ENCODE measurements at regions not wholly inside any gene's neighbourhood (a gene's known extent, or its start where the extent isn't known, plus 50 kb on each side); places are given as distances from the start of the nearest gene placed in this dataset.
"Not testable (repeated sequence)": the region's sequence is repeated elsewhere in the genome, so short reads cannot be mapped to it uniquely, and the experiment has no call there.

DNA sequence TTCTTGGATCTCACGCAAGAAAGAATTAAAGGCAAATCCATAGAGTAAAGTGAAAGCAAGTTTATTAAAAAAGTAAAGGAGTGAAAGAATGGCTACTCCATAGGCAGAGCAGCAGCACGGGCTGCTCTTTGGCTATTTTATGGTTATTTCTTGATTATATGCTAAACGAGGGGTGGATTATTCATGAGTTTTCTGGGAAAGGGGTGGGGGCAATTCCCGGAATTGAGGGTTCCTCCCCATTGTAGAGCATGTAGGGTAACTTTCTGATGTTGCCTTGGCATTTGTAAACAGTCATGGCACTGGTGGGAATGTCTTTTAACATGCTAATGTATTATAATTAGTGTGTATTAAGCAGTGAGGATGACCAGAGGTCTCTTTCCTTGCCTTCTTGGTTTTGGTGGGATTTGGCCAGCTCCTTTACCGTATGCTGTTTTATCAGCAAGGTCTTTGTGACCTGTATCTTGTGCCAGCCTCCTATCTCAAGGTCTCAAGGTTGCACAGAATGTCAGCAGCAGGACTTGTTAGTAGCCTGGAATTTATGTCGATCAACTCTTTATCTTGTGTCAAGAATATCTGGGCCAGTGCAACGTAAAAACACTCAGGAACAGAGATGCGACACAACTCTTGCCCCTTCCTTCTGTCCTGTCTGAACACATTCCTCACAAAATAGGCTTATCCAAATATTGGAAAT lies 931.4 kb downstream of the QKI start:
- DNase-seq = no peak

GRCh38 chr6:164345327-164345726 lies 930.8 kb downstream of the QKI start:
- DNase-seq = no peak

GRCh38 chr6:164344801-164345291 lies 930.3 kb downstream of the QKI start:
- DNase-seq = no peak

DNA sequence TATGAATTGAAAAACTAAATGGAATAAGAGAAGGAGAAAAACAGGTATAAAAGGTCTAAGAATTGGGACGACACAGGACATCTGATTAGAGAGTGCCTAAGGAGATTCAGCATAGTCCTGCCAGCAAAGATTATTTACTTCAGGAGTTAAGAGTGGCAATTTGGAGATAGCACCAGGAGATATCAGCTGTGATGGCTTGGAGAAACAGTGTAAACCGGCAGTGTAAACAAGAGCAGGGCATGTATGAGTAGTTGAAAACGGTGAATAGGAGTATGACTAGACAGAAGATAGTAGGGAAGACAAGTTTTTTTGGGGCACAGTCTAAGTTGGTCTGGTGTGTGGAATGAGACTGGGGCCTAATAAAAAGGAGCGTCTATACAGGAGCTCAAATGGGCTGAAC lies 924.9 kb downstream of the QKI start:
- not testable (repeated sequence) for DNase-seq

GRCh38 chr6:164337925-164338397 lies 923.4 kb downstream of the QKI start:
- DNase-seq = no peak

GRCh38 chr6:164337024-164337924 lies 922.8 kb downstream of the QKI start:
- no peak for DNase-seq

DNA sequence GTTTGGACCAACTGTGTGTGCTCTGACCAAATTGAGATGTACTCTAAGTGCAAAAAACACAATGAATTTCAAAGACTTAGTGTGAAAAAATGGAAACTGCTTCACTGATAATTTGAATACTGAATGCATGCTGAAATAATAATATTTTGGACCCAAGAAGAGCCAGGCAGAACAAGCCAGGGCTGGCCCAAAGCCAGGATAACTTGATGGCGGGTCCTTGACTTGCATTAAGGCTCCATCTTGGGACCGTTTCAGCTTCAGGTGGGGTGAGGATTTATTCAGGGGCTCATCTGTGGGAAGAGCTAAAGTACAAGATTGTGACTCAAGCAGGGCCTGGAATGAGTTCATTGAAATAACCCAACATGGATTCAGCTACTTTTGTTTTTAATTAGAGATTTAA lies 921.9 kb downstream of the QKI start:
- no peak for DNase-seq

DNA sequence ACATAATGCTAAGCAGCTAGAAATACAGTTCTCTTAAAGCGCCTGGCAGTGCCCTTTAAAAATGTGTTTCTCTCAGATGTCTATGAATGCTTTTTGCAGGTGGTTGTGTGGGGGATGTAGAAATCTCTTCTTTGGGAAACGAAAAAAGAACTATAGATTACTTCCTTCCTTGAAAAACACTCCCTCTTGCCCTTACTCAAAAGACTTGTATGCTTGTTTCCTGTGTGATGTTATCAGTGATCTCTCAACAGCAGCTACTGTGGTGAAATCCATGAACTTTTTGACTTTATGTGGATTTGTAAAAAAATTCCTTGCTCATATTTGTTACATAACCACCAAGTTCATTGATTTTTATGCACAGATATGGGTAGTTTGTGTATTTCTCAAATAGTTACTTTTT lies 916.5 kb downstream of the QKI start:
- no peak for DNase-seq

GRCh38 chr6:164325168-164325567 lies 910.6 kb downstream of the QKI start:
- no peak for DNase-seq

- no peak for DNase-seq
Observed at GRCh38 chr6:164322533-164322932, 908.0 kb downstream of the QKI start.

DNA sequence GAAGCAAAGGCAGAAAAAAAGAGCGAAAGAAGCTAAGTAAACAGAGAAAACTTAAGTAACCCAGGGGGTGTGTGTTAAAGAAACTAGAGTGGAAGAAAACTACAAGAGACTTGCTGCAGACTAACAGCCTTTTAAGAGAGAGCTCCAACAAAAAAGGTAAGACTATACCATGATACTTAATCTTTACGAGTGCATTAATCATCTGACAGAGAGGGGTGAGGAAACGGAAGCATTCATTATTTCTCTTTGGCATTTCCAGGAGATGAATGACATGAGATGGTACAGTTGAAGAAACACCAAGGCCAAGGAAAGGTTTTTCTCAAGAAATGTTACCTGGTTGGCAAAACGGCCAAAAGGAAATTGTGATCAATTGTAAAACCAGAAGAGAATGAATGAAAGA lies 906.8 kb downstream of the QKI start:
- DNase-seq = no peak

DNA sequence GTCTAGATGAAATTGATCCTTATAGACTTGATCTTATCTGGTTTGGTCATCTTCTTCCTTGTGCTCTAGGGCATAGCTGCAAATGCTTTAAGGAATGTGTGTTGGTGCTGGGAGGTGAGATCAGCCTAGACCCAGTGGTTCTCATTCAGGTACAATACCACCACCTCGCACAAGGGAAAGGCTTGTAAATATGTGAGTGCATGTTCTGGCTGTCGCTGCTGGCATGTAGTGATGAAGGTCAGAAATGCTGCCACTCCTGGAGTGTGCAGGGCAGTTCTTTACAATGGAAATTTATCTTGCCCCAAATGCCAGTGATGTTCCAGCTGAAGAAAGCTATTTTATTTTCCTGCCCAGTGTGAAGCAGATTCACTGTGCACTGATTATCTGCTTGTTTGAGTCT lies 900.9 kb downstream of the QKI start:
- DNase-seq = no peak

DNA sequence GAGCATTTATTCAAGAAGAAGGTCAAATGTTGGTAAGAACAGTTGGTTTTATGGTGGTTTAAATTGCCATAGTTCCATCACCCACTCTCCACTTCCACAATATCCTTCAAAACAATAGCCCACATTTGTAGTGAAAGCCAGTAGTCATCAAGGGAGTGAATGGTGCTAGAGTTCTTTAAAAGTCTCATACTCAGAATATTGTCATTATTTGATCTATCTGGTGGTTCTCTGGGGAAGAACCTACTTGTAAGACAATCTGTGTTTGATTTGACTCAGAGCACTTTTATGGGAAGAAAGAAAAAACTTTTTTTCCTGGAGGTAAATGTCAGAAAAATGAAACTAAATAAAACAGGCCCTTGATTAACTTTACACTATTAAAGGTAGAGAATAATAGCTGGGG lies 893.8 kb downstream of the QKI start:
- DNase-seq = no peak

DNA sequence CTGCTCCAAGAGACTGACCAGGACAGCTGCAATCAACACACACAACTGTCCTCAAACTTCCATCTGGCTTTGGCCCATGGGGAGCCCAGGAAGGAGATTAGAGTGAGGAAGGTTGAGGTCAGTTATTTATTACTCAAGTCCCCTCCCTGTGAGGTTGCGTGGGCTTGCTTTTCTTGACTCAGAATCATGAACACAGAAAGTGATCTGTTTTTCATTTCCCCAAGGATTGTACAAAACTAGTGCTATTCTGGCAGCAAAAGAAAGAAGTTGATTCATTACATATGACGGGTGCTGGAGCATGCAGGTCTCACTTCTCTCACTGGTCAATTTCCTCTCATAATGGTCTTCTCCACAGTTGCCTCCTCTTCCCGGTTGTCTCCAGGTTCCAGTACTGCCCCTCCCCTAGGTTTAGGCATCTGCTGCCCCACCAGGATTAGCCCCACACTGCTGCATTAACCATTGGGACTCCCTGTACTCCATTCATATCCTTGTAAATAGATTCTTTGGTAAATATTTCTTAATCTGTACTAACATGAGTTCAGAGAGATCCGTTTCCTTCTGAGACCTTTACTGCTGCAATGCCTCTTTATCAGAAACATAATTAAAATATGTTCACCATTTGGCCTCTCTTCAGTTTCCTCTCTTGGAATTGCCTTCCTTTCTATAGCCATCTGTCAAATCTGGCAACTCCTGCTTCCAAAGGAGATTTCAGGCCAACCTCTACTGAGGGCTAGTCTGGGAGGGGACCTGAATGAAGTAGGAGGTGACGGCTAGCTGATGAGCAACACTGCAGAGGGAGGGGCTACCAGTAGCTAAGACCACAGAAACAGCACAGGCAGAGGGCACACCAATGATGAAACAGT lies 888.8 kb downstream of the QKI start:
- DNase-seq = no peak

- no peak for DNase-seq
Observed at GRCh38 chr6:164296411-164296810, 881.9 kb downstream of the QKI start.

DNA sequence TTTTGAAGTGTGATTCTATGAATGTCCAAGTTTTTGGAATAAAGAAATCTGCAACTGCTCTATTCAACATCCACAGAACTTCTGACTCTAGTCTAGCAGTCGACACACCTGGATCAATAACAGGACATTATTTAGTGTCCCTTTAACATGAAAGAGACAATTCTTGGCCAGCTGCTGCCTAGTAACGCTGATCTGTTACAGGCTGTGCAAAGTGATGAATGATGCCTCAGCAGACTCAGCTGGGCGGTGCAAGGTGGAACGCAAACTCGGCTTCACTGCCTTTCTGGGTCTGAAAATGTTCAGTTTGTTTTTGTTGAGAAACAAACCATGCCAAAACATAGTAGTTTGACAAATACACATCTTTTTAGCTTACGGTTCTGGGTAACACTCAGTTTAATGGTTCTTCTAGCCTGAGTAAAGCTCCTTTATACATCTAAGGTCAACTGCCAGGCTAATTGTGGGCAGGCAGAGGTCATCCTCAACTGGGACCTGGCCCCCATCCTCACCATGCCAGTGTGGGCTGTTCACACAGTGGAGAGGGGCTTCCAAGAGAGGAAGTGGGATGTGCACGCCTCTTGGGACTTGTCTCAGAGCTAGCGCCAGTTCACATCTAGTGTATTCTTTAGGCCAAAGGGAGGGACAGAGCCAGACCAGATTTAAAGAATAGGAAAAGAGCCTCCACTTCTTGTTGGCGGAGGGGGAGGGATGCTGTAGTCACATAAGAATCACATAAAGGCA lies 879.7 kb downstream of the QKI start:
- no peak for DNase-seq

- DNase-seq = no peak
Observed at GRCh38 chr6:164291224-164291623, 876.7 kb downstream of the QKI start.

GRCh38 chr6:164290101-164290500 lies 875.6 kb downstream of the QKI start:
- DNase-seq = no peak

DNA sequence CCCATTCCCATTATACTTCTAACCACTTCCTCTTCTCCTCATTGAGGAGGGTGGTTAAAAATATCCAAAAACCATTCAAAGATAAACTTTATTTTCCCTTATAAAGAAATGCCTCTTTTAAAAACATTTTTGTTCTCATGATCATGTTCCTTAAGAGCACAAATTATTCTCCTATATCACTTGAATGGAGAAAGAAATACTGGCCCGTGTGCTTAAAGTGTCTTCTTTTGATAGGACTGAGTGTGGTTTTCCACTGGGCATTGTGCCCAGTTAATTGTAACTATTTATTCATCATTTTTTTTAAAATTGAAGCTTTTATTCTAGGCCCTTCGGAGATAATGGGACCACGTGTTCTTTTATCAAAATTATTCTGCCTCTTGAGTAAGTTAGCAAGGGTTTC lies 871.5 kb downstream of the QKI start:
- no peak for DNase-seq

DNA sequence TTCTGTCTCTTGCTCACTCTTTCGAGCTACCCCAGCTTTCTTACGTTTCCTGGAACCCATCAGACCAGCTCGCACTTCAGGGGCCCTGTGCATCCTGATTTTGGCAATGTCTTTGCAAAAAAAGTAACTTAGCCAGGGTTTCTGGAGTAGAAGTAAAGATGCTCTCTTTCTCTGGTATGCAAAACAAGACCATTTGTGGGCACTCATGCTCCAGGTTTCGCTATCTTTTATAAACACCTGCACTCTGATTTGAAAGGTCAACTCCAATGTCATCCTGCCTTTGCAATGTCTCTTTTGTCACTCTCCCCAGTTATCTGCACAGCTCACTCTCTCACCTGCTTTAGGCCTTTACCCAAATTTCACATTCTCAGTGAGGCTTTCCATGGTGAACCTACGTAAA lies 869.1 kb downstream of the QKI start:
- DNase-seq = no peak

GRCh38 chr6:164276211-164276610 lies 861.7 kb downstream of the QKI start:
- DNase-seq = no peak

DNA sequence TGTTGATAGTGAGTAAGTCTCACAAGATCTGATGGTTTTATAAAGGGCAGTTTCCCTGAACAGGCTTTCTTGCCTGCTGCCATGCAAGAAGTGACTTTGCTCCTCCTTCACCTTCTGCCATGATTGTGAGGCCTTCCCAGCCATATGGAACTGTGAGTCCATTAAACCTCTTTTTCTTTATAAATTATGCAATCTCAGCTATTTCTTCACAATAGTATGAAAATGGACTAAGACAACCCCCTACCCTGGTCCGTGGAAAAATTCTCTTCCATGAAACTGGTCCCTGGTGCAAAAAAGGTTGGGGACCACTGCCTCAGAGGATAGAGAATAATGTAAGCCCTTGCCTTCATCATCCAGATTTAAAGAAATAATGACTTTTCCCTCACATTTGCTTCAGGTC lies 861.3 kb downstream of the QKI start:
- DNase-seq = no peak

Data from activated effector memory CD4-positive, alpha-beta T cell treated with Interleukin-2 at 50 U/mL for 16 hours (primary cell).